ENCODE measurements at regions not wholly inside any gene's neighbourhood (a gene's known extent, or its start where the extent isn't known, plus 50 kb on each side); places are given as distances from the start of the nearest gene placed in this dataset.

- DNase-seq (ENCODE audit: extremely low spot score in 2 of 2), result no peak
- intact Hi-C loops (cut with DNase I), result loop anchor here (10.0 kb wide), 2 partner anchors 1389 to 1469 kb away; no protein-coding TSS in a partner anchor
- Histone ChIP-seq H3K4me1 (peaks cover 24% of the 10 kb centered on the region), H3K9me3 (no peaks in the 10 kb centered on the region), H3K27me3 (no peaks in the 10 kb centered on the region), H3K36me3 (no peaks in the 10 kb centered on the region), H3K4me3 (no peak overlapping the region), H3K27ac (no peak overlapping the region)
- TF ChIP-seq CTCF (IDR thresholded peaks at IDR 0.05), result no peak
- no peak for TF ChIP-seq POLR2A (IDR thresholded peaks at IDR 0.05)
- no peak for TF ChIP-seq POLR2AphosphoS5 (IDR thresholded peaks at IDR 0.05; ENCODE audit: insufficient read depth in 1 of 2, low read depth in 1 of 2)
Measured at GRCh38 chr13:75224053-75224742, 257.8 kb downstream of the TBC1D4 start.

- DNase-seq (ENCODE audit: extremely low spot score in 2 of 2), result no peak
- Histone ChIP-seq H3K9me3 (no peaks in the 10 kb centered on the region), H3K4me3 (no peak overlapping the region), H3K4me1 (peaks cover 24% of the 10 kb centered on the region), H3K27me3 (no peaks in the 10 kb centered on the region), H3K27ac (no peak overlapping the region), H3K36me3 (no peaks in the 10 kb centered on the region)
- TF ChIP-seq POLR2AphosphoS5 (IDR thresholded peaks at IDR 0.05; ENCODE audit: insufficient read depth in 1 of 2, low read depth in 1 of 2), result no peak
- TF ChIP-seq CTCF (IDR thresholded peaks at IDR 0.05), result no peak
- TF ChIP-seq POLR2A (IDR thresholded peaks at IDR 0.05), result no peak
- intact Hi-C loops (cut with DNase I), result loop anchor here (10.0 kb wide), 2 partner anchors 1387 to 1467 kb away; no protein-coding TSS in a partner anchor
Measured at GRCh38 chr13:75222031-75222430, 259.9 kb downstream of the TBC1D4 start.

GRCh38 chr13:75220861-75221260 is 261.1 kb downstream of the TBC1D4 start:
- intact Hi-C loops (cut with DNase I), result loop anchor here (10.0 kb wide), 2 partner anchors 1386 to 1466 kb away; no protein-coding TSS in a partner anchor
- TF ChIP-seq POLR2AphosphoS5 (IDR thresholded peaks at IDR 0.05; ENCODE audit: insufficient read depth in 1 of 2, low read depth in 1 of 2) (no peak), POLR2A (IDR thresholded peaks at IDR 0.05) (no peak), CTCF (IDR thresholded peaks at IDR 0.05) (no peak)

GRCh38 chr13:75220238-75220542 is 261.8 kb downstream of the TBC1D4 start:
- Histone ChIP-seq H3K27me3 (no peaks in the 10 kb centered on the region), H3K9me3 (no peaks in the 10 kb centered on the region), H3K36me3 (no peaks in the 10 kb centered on the region), H3K4me3 (no peak overlapping the region), H3K27ac (no peak overlapping the region), H3K4me1 (peaks cover 11% of the 10 kb centered on the region)
- TF ChIP-seq POLR2A (IDR thresholded peaks at IDR 0.05) (no peak), POLR2AphosphoS5 (IDR thresholded peaks at IDR 0.05; ENCODE audit: insufficient read depth in 1 of 2, low read depth in 1 of 2) (no peak), CTCF (IDR thresholded peaks at IDR 0.05) (no peak)
- intact Hi-C loops (cut with DNase I), result loop anchor here (10.0 kb wide), 2 partner anchors 1385 to 1465 kb away; no protein-coding TSS in a partner anchor
- no peak for DNase-seq (ENCODE audit: extremely low spot score in 2 of 2)

More at GRCh38 chr13:75220861-75221260, 261.1 kb downstream of the TBC1D4 start:
- no peaks in the 10 kb centered on the region for H3K27me3 ChIP-seq
- no peak for DNase-seq (ENCODE audit: extremely low spot score in 2 of 2)
- H3K9me3 ChIP-seq, result no peaks in the 10 kb centered on the region
- no peaks in the 10 kb centered on the region for H3K36me3 ChIP-seq
- peaks cover 13% of the 10 kb centered on the region for H3K4me1 ChIP-seq
- no peak overlapping the region for H3K27ac ChIP-seq
- no peak overlapping the region for H3K4me3 ChIP-seq
